ENCODE measurements at regions not wholly inside any gene's neighbourhood (a gene's known extent, or its start where the extent isn't known, plus 50 kb on each side); places are given as distances from the start of the nearest gene placed in this dataset.
A peak's percentile ranks its signal among the peaks of the same experiment; 100 is the strongest.

DNA sequence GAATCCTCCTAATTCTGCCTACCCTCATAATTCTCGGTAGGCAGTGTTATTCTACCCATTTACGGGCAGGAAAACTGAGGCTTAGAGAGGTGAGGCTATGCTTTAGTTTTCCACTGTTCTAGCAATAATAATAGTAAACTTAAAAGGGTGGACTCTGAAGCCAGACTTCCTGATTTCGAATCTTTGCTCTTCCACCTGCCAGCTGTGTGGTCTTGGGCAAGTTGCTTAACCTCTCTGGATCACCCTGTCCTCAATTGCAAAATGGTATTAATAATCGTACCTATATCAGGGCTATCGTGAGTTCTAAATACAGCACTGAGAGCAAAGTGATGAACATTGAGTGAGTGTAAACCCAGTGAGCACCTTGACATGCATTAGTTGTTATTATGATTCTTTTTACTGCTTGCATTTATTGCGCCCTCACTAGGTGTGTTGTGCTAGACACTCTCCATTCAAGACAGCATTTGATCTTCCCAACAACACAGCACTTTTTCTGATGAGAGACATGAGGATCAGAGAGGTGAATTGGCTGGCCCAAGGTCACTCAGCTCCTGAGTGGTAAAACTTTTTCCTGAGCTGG, 102.3 kb upstream of the CSF3R start:
- DNase-seq (ENCODE audit: low read depth in 4 of 4, low spot score in 2 of 4): no peak

- DNase-seq (ENCODE audit: low read depth in 4 of 4, low spot score in 2 of 4): no peak
Measured at GRCh38 chr1:36583980-36584782, 101.5 kb upstream of the CSF3R start.

DNA sequence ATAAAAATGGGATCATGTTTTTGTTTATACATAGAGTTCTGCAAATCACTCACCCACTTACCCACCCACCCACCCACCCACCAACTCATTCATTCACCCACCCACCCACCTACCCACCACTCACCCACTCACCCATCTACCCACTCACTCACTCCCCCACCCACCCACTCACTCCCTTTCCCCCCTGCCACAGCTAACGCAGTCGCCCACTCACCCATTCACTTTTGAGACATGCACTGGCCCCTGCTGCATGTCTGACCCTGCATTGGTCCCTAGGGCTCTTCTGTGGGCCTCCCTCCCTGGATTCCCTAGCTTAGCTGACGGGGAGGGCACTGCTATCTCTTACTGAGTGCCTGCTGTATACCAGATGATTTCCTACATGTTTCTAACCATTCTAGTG, 100.4 kb upstream of the CSF3R start:
- no peak for DNase-seq (ENCODE audit: low read depth in 4 of 4, low spot score in 2 of 4)

DNA sequence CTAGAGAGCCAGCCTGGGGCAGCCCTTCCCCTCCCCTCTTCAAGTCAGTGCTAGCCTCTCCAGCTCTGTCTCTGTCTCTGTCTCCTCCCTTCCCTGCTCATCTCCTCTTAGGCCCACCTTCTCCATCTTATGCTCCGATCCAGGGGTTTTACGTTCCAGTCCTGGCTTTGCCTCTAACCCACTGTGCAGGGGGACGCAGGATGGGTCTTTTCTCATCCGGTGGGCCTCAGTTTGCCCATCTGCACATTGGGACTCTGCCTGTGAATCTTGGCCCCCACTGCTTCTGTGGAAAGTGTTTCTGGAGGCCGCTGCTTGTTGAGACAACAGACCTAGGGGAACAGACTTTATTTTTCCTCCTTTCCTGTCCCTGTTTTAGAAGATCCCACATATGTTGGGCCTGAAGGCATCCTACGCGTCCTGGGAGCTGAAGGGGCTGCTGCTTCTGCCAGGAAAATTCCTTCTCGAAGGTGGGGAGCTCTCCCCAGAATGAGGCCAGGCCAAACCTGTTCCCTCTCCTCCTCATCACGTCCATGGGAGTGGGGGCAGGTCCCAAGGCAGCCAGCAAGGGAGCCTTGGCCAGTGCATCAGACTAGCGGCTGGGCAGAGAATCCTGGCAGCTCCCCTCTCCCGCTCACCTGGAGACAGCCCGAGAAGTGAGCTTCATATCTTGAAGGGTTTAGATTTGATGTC, 99.5 kb upstream of the CSF3R start:
- DNase-seq (ENCODE audit: low read depth in 4 of 4, low spot score in 2 of 4): no peak

DNA sequence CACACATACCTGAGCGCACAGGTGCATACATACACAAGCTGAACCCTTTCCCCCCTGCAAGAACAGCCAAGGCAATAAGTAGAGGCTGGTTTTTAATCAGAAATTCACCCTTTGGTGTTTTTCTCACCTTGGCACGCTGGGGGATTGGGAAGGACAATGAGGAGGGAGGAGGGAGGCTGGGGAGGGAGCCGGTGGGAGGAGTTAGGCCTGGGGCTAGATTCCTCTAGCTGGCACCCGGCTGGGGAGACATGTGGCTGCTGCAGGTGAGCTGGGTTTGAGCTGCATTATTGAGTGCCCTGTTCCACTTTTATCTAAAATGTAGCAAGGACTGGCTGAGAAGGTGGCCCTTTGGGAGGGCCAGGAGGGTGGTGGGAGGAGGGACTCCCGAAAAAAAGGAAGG, 97.8 kb upstream of the CSF3R start:
- DNase-seq (ENCODE audit: low read depth in 4 of 4, low spot score in 2 of 4): no peak

DNA sequence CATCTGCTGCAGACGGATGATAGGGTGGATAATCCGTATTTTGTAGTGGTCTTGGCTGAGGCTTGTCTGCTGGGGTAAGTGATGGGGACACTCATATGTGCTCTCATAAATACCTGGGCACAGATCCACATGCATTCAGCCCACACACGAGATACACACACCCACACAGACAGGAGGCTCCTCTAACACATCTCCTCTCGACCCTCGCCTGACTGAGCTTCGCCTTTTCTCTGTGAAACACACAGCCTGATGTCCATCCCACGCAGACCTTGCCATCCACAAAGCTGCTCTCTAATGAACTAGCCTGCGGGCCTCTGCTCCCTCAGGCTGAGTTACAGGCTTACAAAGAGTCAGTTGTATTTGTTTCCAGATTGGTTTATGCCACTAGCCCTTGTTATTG, 96.3 kb upstream of the CSF3R start:
- DNase-seq (ENCODE audit: low read depth in 4 of 4, low spot score in 2 of 4): no peak

DNA sequence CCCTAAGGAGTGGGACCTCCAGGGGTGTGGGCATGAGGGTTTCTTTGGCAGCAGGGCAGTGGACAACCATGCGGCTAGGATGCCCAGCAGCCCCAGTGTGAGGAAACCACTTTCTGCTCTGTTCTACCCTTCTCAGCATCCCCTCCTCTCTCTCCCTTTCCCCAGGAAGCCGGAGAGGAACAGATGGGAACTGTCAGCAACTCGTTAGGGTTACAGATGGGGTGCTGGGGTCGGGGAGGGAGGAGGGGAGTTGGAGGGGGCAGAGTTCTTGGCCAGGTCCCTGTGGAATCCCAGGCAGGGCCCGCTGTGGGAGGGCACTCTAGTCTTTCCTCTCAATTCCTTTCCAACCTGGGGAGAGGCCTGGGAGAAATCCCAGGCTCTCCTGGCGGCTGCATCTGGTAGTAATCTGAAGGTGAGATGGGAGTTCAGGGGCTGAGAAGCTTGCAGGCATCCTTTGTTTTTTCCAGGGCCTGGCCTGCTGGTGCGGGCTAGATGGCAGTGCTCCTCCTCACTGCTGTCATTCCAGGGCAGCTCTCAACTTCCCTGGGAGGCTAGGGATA, 93.9 kb upstream of the CSF3R start:
- DNase-seq (ENCODE audit: low read depth in 4 of 4, low spot score in 2 of 4): no peak

DNA sequence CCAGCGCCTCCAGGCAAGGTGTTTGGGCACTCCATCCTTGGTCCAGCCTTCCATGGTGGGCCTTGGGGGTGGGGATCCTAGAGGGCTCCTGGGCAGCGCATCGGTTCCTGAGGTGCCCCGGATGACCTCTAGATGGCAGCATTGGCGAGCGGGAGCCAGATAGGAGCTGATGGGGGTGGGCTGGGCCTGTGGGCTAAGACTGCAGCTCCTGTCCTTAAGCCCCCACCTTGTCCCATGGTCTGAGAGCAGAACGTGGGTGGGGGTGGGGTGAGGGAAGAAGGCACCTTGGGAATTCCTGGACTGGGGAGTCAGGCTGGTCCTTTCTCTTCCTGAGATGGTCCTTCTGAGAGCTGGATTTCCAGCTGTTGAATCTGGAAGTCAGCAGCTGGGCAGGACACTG, 93.4 kb upstream of the CSF3R start:
- peak in 1 of 4 donors; percentile 40 for DNase-seq (ENCODE audit: low read depth in 4 of 4, low spot score in 2 of 4)

- no peak for DNase-seq (ENCODE audit: low read depth in 4 of 4, low spot score in 2 of 4)
Measured at GRCh38 chr1:36573445-36573844, 90.7 kb upstream of the CSF3R start.

DNA sequence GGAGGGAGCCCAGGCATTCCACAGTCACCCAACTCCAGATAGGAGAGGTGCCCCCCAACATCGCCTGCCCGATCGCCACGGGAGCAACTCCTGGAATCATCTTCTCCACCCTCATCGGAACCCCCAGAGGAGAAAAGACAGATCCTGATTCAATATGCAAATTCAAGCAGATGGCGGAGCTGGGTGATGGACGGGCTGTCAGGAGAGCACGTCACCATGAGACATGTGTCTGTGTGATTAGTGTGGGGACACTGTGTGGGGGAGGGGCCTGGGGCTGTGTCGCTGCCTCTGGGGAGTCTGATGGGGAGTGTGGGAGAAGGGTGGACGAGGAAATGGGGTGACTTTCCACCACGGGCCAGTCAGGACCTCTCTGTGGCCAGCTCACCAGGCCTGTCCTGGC, 90.2 kb upstream of the CSF3R start:
- DNase-seq (ENCODE audit: low read depth in 4 of 4, low spot score in 2 of 4): no peak

- no peak for DNase-seq (ENCODE audit: low read depth in 4 of 4, low spot score in 2 of 4)
Measured at GRCh38 chr1:36572142-36572715, 89.5 kb upstream of the CSF3R start.

GRCh38 chr1:36571106-36571505, 88.4 kb upstream of the CSF3R start:
- no peak for DNase-seq (ENCODE audit: low read depth in 4 of 4, low spot score in 2 of 4)

GRCh38 chr1:36570478-36571060, 87.9 kb upstream of the CSF3R start:
- no peak for DNase-seq (ENCODE audit: low read depth in 4 of 4, low spot score in 2 of 4)

DNA sequence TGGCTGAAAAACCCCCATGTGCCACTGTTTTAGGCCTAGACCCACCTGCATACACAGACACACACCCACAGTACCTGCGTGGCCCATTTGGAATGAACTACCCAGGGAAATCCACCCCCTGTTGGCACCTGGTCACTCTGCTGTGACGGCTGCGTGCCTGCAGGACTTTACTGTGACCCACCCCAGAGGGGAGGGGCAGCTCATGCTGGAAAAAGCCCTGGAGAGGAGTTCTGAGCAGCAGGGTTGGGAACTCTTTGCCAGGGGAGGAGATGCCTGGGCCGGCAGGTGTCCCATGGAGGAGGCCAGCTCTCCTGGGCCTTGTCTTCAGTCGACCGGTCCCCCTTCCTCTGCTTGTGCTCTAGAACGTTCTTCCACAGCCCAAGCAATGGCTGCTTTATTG, 87.3 kb upstream of the CSF3R start:
- no peak for DNase-seq (ENCODE audit: low read depth in 4 of 4, low spot score in 2 of 4)

DNA sequence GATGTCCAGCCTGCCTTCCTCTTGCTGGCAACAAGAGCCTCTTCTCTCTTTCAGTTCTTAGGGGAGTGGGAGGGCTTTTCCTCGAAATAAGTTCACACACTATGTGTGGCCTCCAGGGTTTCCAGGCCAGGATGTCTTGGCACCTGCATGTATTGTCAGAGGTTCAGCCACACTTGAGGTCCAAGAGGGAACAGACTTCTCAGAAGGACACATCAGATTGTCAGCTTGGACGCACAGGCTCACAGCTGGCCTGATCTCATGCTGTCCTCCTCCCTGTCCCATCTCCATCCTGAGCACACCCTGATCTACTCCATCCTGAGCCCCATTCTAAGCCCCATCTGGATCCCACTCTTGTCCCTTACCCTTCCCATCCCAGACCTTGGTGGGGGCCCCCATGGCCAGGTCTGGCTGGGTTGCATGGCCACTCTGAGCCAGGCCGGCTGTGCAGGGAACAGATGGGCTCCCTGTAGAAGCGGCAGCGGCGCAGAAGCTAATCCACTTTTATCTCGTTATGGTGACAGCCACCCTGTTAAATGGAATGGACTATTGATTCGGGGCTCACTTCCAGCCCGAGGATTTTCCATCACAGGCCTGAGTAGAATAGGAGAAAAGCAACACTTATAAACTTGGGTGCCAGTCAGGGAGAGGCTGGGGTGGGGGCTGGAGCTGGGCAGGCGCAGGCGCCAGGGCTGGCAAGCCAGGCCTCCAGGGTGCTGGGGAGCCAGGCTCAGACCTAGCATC, 85.1 kb upstream of the CSF3R start:
- DNase-seq (ENCODE audit: low read depth in 4 of 4, low spot score in 2 of 4): no peak

- DNase-seq (ENCODE audit: low read depth in 4 of 4, low spot score in 2 of 4): no peak
Measured at GRCh38 chr1:36565576-36566501, 83.1 kb upstream of the CSF3R start.

- DNase-seq (ENCODE audit: low read depth in 4 of 4, low spot score in 2 of 4): no peak
Measured at GRCh38 chr1:36562181-36562685, 79.5 kb upstream of the CSF3R start.

DNA sequence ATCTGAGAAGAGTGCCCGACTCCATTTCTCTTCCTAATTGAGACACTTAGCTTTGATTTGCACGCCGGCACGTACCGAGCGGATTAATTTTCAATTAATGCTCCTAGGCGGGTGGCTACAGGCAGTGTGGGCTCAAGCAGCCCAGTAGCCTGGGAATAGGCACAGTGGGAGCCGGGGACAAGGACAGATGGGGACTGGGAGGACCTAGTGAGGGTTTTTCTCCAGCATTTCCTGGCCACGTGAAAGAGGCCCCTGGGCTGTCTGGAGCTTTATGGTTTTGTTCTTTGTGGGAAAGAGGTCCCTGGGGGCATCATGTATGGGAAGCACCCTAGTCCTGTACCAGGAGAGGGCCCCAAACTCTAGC, 78.6 kb upstream of the CSF3R start:
- no peak for DNase-seq (ENCODE audit: low read depth in 4 of 4, low spot score in 2 of 4)
